ENCODE measurements at regions not wholly inside any gene's neighbourhood (a gene's known extent, or its start where the extent isn't known, plus 50 kb on each side); places are given as distances from the start of the nearest gene placed in this dataset.
"Not testable (repeated sequence)": the region's sequence is repeated elsewhere in the genome, so short reads cannot be mapped to it uniquely, and the experiment has no call there.

- no peak for DNase-seq (ENCODE audit: low read depth)
Measured at GRCh38 chr2:117519721-117520120, 294.8 kb upstream of the DDX18 start.

GRCh38 chr2:117523267-117523666, 291.2 kb upstream of the DDX18 start:
- DNase-seq (ENCODE audit: low read depth): no peak

- DNase-seq (ENCODE audit: low read depth): no peak
Measured at GRCh38 chr2:117523711-117524238, 290.7 kb upstream of the DDX18 start.

GRCh38 chr2:117536139-117536538, 278.4 kb upstream of the DDX18 start:
- no peak for DNase-seq (ENCODE audit: low read depth)

- DNase-seq (ENCODE audit: low read depth): no peak
Measured at GRCh38 chr2:117537032-117537431, 277.5 kb upstream of the DDX18 start.

- no peak for DNase-seq (ENCODE audit: low read depth)
Measured at GRCh38 chr2:117551858-117552257, 262.6 kb upstream of the DDX18 start.

GRCh38 chr2:117553448-117553847, 261.0 kb upstream of the DDX18 start:
- DNase-seq (ENCODE audit: low read depth): no peak

GRCh38 chr2:117555965-117556364, 258.5 kb upstream of the DDX18 start:
- no peak for DNase-seq (ENCODE audit: low read depth)

- DNase-seq (ENCODE audit: low read depth): no peak
Measured at GRCh38 chr2:117557626-117558025, 256.9 kb upstream of the DDX18 start.

- no peak for DNase-seq (ENCODE audit: low read depth)
Measured at GRCh38 chr2:117562654-117563053, 251.8 kb upstream of the DDX18 start.

- DNase-seq (ENCODE audit: low read depth): no peak
Measured at GRCh38 chr2:117571590-117572349, 242.7 kb upstream of the DDX18 start.

- no peak for DNase-seq (ENCODE audit: low read depth)
Measured at GRCh38 chr2:117587310-117587709, 227.2 kb upstream of the DDX18 start.

- no peak for DNase-seq (ENCODE audit: low read depth)
Measured at GRCh38 chr2:117603060-117603459, 211.4 kb upstream of the DDX18 start.

GRCh38 chr2:117603567-117603966, 210.9 kb upstream of the DDX18 start:
- DNase-seq (ENCODE audit: low read depth): no peak

- DNase-seq (ENCODE audit: low read depth): no peak
Measured at GRCh38 chr2:117607202-117607601, 207.3 kb upstream of the DDX18 start.

GRCh38 chr2:117613101-117613500, 201.4 kb upstream of the DDX18 start:
- no peak for DNase-seq (ENCODE audit: low read depth)

GRCh38 chr2:117614296-117614695, 200.2 kb upstream of the DDX18 start:
- DNase-seq (ENCODE audit: low read depth): no peak

- DNase-seq (ENCODE audit: low read depth): no peak
Measured at GRCh38 chr2:117614823-117615534, 199.5 kb upstream of the DDX18 start.

GRCh38 chr2:117618607-117619006, 195.9 kb upstream of the DDX18 start:
- DNase-seq (ENCODE audit: low read depth): no peak

- no peak for DNase-seq (ENCODE audit: low read depth)
Measured at GRCh38 chr2:117621326-117621725, 193.2 kb upstream of the DDX18 start.

- not testable (repeated sequence) for DNase-seq (ENCODE audit: low read depth)
Measured at GRCh38 chr2:117623175-117623574, 191.3 kb upstream of the DDX18 start.

- DNase-seq (ENCODE audit: low read depth): no peak
Measured at GRCh38 chr2:117631152-117631945, 183.1 kb upstream of the DDX18 start.

GRCh38 chr2:117635481-117635880, 179.0 kb upstream of the DDX18 start:
- no peak for DNase-seq (ENCODE audit: low read depth)

Measured in GM04503 (cell line).